GM19043 (cell line): ENCODE measurements at regions not wholly inside any gene's neighbourhood (a gene's known extent, or its start where the extent isn't known, plus 50 kb on each side); places are given as distances from the start of the nearest gene placed in this dataset.
"Not testable (repeated sequence)": the region's sequence is repeated elsewhere in the genome, so short reads cannot be mapped to it uniquely, and the experiment has no call there.

ENCODE experiments used
- ATAC-seq: cut with Tn5 transposase; IDR thresholded peaks from one replicate; pipeline ENCODE4 v1.9.1; 2021; ENCODE audit warnings: low read depth; ENCODE audit not compliant: unreplicated experiment

- ATAC-seq, result peak; percentile 85
Measured at GRCh38 chr13:50636007-50636704, 207.3 kb downstream of the DLEU7 start.

GRCh38 chr13:50643060-50643459, 200.4 kb downstream of the DLEU7 start:
- no peak for ATAC-seq

GRCh38 chr13:50644081-50644871, 199.2 kb downstream of the DLEU7 start:
- no peak for ATAC-seq

- no peak for ATAC-seq
Measured at GRCh38 chr13:50645092-50645491, 198.4 kb downstream of the DLEU7 start.

- ATAC-seq, result no peak
Measured at GRCh38 chr13:50646070-50646469, 197.4 kb downstream of the DLEU7 start.

DNA sequence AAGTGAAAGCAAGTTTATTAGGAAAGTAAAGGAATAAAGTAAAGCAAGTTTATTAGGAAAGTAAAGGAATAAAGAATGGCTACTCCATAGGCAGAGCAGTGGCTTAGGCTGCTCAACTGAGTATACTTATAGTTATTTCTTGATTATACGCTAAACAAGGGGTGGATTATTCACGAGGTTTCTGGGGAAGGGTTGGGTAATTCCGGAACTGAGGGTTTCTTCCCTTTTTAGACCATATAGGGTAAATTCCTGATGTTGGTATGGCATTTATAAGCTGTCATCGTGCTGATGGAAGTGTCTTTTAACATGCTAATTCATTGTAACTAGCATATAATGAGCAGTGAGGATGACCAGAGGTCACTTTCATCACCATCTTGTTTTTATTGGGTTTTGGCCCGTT, 194.3 kb downstream of the DLEU7 start:
- ATAC-seq, result no peak

DNA sequence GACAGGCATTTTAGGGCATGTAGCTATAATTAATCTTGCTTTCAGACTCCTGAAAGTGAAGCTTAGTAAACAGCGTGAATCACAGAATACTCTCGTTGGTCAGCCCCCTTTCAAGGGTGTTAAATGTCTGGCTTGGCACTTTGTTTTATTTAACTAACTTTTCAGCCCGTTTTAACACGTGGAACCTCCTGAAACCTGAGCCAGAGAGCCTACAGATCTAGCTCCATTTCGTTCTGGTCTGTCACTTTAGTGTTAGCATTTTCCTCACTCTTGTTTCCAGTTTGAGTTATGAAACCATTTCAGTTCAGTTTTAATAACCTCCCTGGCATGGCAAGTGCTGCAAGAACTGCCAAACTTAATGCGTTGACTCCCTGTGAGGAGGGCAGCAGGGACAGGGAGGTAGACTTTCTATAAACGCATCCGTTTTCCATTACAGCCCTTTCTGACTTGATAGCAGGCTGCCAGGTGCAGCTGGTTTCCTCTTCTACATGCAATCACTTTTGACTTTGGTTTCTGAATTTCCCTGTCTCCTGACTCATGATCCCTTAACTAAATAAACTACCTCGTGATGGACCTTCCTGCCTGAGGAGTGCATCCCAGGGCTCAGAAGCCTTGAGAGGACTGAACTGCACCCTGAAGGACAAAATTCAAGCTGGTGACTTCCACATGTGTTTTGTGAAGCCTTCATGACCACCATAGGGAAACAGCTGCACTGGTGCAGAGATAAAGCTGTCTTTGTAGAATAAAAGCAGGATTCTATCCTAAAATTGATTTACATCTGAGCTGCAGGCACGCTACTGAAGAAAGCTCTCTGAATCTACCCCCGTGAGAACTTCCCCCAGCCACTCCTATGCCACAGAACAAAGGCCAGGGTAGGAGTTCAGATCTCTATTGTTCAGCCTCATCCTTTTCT, 192.6 kb downstream of the DLEU7 start:
- ATAC-seq, result no peak

GRCh38 chr13:50651922-50652321, 191.6 kb downstream of the DLEU7 start:
- ATAC-seq, result no peak

GRCh38 chr13:50654331-50654730, 189.2 kb downstream of the DLEU7 start:
- ATAC-seq, result no peak

- ATAC-seq, result not testable (repeated sequence)
Measured at GRCh38 chr13:50661881-50662280, 181.6 kb downstream of the DLEU7 start.

- no peak for ATAC-seq
Measured at GRCh38 chr13:50664951-50665350, 178.5 kb downstream of the DLEU7 start.

- no peak for ATAC-seq
Measured at GRCh38 chr13:50668049-50668448, 175.4 kb downstream of the DLEU7 start.

DNA sequence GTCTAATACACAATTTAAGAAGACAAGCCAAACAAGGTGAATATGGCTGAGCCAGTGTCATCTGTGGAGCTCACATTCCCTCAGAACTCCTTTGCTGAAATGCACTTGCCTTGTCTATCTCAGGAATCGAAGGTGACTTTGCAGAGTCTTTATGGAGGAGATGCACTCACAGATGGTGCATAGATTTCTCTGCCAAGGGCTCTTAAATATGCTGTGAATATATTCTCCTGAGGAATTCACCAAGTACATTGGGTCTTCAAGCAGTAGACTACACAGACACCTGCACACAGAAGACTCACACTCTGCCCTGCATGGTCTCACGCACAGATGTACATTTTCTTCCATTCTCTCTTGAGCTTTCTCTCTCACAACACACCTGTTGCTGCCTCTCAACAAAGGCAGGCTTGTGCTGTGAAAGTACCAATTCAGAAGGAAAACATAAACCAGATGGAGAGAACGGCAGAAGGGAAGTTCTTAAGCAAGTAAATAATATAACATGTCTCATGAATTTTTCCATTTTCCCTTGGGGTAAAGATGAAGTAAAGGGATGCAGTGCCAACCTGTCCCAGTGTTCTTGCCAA, 174.7 kb downstream of the DLEU7 start:
- no peak for ATAC-seq

GRCh38 chr13:50670272-50670671, 173.2 kb downstream of the DLEU7 start:
- no peak for ATAC-seq

- no peak for ATAC-seq
Measured at GRCh38 chr13:50670847-50671496, 172.5 kb downstream of the DLEU7 start.

DNA sequence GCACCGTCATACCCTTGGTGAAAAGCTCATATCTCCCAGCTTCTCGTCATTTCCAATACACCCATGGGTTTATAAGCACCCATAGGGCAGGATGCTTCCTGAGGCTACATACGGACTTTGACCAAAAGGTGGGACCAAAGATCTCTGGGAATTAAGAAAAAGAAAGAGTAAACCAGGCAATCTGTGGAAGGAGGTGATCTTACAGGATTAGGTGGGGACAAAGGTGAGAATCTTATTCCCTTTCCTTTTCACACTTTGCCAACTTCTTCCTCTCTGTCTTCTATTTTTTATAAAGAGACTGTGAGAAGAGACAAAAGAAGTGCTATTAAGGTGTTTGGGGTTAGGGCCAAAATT, 172.0 kb downstream of the DLEU7 start:
- no peak for ATAC-seq

- ATAC-seq, result no peak
Measured at GRCh38 chr13:50672025-50672424, 171.5 kb downstream of the DLEU7 start.

DNA sequence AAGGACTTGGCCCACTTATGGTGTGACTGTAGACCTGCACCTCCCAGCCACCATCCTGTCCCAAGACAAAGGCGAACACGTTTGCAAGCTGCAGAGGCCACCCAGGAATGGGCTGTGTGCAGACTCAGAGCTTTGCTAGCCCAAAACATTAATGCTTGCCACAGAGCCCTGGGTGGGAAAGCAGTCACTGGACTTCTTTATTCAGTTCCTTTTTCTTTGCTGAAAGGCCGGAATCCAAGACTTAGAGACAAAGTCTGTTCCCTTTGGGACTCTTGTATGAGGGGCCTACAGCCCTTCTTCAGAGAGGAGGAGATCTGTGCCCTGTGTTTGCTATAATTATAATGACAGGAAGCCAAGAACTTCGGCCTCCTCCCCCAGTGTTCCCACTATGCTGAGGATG, 167.8 kb downstream of the DLEU7 start:
- ATAC-seq, result no peak

- ATAC-seq, result no peak
Measured at GRCh38 chr13:50676602-50677001, 166.9 kb downstream of the DLEU7 start.

GRCh38 chr13:50677258-50677657, 166.2 kb downstream of the DLEU7 start:
- no peak for ATAC-seq
